GM21360 (cell line): ENCODE measurements at regions not wholly inside any gene's neighbourhood (a gene's known extent, or its start where the extent isn't known, plus 50 kb on each side); places are given as distances from the start of the nearest gene placed in this dataset.

ENCODE experiments used
- ATAC-seq: cut with Tn5 transposase; IDR thresholded peaks from one replicate; pipeline ENCODE4 v1.9.1; 2021; ENCODE audit warnings: mild to moderate bottlenecking, moderate library complexity; ENCODE audit not compliant: unreplicated experiment

DNA sequence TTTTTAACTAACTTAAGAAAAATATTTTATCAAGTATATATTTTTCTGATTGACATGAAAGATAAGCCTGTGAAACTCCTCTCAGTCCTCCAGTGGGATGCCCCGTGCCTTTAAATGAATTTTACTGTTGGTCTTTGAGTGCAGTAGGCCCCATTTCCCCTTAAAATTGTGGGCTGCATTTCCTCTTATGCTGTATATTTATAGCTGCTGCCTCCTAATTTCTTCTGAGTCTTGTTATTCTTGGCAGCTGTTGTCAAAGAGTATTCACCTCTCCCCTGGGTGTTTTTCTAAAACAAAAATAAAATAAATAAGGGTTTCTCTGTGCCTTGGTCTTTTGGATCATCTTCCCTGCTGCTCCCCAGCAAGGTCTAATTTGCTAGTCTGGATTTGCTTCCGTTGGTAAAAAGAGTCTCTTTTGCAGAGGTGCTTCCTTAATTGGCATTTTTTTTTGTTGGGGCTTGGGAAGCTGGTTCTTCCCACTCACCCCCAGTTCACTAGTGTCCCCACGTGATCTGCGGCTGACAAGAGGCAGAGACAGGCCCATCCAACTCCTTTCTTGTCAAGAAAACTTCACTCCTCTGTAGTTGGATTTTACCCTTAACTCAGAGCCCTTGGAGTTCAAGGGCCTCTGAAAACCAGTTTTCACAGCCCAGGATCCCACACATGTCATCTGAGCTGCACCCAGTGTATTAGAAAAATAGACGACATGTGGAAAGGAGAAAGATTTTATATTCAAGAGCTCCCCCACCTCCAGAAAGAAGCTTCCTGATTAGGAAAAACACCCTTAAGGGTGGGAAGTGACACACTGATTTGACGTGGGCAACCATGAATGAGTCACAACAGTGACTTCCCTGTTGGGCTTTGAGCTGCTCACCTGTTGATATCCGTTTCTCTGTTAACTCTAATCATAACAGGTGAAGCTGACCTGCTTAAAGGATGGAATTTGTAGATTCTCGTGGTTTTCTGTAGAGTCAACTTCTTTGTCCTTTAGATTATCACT lies 431.5 kb downstream of the DCDC2C start:
- ATAC-seq, result no peak

DNA sequence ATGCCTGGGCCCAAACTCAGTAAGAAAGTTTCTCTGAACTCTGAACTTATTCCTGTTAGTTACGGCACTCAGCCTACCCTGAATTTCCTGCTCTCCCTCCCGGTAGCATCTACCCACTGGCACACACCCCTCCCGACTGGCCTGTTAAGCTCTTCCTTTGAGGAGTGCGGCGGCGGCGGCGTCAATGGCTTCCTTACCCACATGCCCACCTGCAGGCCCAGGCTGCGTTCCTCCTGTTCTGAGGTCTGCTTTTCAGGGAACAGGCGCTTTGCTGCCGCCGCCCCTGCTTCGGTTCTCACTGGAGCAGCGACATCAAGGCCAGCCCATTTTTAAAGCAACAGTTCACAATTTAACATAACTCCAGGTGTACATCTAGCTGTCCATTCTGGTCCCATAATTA lies 432.4 kb downstream of the DCDC2C start:
- no peak for ATAC-seq

DNA sequence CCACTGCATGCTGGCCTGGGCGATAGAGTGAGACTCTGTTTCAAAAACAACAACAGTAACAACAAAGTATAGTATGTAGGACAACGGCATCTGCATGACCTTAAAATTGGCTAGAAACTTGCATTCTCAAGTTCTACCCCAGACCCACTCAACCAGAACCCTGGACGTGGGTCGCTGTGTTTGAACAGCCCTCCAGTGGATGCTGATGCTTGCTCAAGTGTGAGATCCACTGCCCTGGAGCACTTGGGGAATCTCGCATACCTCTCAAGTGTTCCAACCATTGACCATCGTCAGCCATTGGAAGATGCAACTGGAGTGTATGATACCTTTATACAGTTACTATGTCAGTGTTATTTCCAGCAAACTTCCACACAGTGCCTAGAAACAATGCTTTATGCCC lies 435.9 kb downstream of the DCDC2C start:
- no peak for ATAC-seq

DNA sequence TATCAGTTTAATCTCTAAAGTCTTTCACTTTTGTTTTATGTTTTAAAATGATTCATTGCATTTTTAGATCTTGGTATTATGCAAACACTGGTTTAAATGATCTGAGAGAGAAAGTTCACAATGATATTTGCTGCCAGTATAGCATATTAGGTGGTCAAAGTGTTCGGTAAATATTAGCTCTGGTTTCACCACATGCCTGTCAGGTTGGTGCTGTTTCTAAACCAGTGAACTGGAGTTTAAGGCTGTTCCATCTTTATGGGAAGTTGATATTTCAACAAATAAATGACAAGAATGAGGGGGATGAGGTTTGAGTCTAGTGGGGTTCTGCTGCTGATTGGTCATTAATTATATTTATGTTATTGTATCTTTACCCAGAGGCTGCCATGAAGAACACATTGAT lies 436.4 kb downstream of the DCDC2C start:
- ATAC-seq, result no peak

DNA sequence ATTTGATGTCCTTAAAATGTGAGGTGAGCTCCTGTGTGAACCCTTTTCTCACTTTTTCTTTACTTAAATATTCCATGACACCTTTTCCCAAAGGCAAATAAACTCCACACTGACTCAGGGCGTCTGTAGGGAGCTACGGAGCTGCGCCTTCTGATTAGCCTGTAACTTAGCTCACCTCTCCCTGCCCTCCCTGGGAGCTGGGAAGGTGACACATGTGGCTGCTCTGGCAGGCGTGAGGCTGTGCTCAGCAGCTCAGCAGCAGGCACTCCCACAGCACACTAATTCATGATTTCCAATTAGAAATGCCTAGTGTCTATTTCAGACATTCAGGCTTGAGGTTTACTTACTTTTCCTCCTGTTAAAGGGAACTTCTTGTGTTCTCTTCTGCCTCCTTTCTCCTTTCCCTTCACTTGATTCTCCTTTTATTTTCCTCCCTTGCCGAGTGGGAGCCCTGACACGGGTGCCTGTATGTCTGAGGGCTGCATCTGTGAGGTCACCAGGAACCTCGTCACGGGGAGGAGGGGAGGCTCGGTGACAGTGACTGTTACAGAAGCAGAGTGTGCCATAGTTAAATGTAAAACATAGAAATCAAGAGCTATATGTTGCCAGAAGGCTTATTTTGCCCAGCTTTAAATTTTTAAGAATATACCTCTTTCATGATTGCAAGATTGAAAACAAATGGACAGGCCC lies 437.1 kb downstream of the DCDC2C start:
- no peak for ATAC-seq

DNA sequence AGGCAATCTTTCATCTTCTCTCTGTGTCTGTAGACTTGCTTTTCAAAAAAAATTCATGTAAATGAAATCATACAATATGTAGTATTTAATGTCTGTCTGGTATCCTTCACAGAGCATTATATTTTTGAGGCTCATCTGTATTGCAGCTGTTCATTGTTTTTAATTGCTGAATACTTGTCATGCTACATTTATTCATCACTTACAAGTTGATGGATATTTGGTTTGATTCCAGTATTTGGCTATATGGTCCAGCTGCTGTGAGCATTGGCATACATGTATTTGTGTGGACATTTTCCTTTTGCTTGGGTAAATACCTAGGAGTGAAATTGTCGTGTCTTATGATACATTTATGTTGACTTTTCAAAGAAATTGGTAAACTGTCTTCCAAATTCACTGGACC lies 441.4 kb downstream of the DCDC2C start:
- no peak for ATAC-seq

DNA sequence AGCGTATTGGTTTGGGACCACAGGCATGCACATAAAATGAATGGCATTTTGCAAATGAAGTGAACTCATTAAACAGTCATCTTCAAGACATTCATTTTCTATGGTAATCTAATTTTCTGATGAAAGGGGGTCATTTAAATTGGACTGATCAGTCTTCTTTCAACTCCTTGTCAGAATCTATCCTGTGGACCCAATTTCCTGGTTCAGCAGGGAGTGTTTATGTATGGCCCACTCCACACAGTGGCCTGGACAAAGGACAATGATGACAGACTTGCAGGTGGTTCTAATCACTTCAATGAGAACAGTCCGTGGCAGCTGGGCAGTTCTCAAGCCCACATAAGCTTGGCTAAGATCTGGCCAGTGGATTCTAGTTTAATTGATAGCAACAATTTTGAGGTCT lies 448.1 kb downstream of the DCDC2C start:
- no peak for ATAC-seq

DNA sequence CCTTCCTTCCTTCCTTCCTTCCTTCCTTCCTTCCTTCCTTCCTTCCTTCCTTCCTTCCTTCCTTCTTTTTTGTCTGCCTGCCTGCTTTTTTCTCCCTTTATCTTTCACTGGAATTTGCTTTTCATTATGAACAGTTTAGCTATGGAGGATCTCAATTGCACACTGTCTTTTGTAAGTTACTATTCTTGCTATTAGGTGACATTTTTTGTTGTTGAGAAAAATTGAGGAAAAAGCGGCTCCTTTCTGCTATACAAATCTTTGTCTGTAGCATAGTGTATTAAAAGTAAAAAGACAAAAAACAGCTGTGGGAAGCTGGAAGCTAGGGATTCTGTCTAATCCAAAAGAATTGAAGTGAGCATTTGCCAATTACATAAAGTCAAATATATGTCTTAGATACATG lies 448.7 kb downstream of the DCDC2C start:
- no peak for ATAC-seq

DNA sequence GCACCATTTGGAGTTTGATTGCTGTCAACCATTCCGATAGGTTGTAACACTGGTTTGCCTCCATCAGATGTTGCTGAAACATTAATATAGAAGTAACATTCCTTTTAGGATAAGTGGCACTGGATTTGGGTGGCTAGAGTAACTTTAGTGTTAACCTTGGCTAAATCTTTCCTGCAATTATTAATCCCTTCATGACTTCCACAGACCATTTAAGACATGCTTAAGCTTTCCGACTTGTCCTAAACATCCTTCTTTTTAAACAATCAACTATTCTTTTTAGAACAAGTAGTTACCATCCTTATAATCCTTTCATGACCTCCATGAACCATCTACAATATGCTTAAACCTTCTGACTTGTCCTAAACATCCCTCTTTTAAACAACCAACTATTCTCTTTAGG lies 465.5 kb downstream of the DCDC2C start:
- ATAC-seq, result no peak

DNA sequence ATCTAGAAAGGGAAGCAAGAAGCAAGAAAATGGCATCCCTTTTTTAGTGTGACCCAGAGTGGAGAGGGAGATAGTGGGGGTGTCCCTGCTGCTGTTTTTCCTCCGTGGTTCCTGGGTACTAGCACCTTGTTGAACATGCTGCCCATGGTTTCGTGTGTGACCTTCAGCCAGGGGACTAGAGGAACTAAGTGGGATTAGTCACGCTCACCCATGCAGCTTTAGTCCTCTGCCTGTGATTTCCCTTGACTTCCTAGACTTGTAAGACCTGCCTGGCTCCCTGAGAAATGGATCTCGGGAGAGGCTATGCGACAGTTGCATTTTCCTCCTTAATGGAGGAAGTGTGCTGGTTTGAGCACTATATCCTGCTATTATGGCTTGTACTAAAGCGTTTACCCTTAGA lies 471.4 kb downstream of the DCDC2C start:
- no peak for ATAC-seq

DNA sequence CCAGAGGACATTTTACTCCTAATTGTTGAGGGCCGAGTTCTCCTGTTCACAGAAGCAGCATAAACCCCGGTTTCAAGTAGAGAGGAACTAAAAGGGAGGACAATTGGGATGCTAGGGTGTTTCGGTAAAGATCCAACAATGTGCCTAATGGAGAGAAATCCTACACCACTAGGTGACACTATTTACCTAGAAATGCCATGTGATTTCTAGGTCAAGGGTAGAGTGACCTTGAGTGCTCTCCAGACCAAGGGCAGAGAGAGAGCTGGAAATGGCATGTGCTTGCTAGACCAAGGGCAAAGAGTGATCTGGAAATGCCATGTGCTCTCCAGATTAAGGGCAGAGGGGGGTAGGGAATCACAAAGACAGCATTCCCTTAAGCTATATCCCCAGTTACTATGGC lies 472.0 kb downstream of the DCDC2C start:
- no peak for ATAC-seq

DNA sequence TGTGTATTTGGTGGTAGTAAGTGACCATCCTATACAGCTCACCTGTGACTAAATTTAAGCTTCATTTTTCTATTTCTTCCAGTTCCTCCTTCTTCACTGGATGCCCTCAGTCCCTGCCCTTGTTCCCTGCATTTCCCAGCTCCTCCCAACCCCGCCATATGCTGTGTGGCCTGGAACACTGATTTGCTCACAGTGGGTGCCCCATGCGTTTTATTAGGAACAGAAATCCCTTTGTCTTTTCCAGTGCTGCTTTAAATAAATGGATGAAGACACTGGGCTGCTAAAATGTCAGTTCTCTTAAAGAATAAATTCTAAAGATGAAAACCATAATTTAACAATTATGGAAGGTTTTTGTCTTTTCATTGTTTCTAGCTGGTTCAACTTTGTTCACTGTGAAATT lies 477.3 kb downstream of the DCDC2C start:
- no peak for ATAC-seq

DNA sequence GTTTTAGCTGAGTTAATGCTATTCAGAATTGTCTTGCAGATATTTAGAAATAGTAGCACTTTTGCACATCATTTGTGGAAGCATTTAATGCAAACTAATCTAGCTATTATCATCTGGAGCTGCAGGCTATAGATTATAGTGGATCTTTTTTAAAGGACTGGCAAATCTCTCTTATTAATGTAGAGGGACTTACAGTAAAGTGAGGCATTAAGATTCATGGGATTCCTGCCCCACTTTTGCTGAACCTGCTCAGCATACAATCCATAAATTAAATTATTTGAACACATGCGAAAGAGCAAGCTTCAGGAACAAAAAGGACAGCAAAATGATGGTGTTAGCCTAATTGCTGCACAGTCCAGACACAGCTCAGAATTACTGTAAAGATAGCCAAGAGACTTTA lies 477.7 kb downstream of the DCDC2C start:
- no peak for ATAC-seq

DNA sequence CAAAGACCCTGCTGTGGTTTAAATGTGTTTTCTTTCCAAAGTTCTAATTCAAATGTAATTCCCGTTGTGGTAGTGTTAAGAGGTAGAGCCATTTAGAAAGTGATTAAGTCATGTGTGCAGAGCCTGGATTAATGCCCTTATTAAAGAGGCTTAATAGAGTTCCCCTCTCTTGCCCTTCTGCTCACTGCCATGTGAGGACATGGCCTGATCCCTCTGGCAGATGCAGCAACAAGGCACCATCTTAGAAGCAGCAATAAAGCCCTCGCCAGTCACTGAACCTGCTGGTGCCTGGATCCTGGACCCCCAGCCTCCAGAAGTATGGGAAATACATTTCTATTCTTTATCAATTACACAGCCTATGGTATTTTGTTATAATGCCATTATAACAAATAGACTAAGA lies 485.2 kb downstream of the DCDC2C start:
- no peak for ATAC-seq

DNA sequence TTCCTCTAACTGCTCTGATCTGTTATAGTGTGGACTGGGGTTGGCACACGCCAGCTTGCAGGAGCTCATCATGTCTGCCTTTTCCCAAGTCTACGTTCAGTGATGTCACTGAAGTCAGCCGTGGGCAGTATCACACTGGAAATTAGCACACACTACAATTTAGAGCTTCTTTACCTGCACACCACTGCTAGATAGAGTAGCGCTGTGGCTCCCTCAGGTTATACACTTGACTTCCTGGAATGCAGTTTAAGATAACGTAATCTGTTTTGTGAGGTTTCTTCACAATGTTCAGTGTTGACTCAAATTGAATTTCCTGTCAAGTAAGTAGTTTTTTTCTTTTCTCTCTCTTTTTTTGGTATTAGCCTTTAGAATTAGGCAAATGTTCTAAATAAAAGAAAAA lies 487.2 kb downstream of the DCDC2C start:
- no peak for ATAC-seq

DNA sequence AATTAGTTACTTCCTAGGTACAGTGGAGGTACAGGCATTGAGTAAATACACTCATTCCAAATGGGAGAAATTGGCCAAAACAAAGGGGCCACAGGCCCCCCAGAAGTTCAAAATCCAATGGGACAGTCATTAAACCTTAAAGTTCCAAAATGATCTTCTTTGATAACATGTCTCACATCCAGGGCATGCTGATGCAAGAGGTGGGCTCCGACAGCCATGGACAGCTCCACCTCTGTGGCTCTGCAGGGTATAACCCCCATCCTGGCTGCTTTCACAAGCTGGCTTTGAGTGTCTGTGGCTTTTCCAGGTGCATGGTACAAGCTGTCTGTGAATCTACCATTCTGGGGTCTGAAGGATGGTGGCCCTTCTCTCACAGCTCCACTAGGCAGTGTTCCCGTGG lies 488.7 kb downstream of the DCDC2C start:
- ATAC-seq, result no peak

DNA sequence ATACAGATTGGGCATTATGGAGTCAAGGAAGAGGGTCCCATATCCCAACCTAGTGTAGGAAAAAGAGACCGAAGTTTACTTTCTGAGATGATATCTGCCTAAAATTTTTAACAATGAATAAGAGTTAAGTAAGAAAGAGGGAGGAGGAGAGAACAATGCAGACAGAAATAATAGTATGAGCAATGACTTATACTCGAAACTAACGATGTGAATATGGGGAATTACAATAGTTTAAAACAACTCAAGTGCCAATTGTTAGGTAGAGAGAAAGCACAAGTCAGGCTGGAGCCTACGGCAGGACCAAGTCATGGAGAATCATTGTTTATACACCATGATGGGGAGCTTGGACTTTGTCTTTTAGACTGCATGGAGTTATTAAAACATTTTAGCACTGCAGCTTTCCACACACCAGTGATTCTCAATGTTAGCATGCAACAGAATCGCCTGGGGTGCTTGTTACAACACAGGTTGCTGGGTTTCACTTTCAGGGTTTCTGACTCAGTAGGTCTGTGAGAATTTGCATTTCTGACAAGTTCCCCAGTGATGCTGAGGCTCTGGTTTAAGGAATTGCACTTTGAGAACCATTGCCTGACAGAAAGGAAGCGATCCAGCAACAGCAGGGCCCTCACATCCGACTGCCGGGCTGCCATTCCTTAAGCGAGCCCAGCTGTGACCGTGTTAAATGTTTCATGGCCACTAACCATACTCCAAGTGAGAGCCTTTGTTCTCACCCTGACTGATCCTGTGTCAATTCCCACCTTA lies 511.2 kb downstream of the DCDC2C start:
- no peak for ATAC-seq

DNA sequence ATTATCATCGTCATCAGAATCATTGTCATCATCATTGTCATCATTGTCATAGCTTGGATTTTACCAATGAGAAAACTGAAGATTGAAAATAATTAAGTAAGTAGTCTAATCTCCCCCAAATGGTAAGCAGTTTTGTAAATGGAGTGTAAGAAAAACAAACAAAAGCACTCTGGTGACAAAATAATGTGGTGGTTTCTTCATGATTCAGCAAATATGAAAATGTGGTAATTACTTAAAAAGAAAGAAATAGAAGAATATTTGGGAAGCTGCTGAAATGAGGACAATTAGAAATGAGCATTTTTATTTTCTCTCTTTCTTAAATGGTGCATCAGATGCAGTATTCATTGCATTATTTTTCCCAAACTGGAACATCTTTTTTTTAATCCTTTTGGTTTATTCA lies 514.4 kb downstream of the DCDC2C start:
- ATAC-seq, result no peak

DNA sequence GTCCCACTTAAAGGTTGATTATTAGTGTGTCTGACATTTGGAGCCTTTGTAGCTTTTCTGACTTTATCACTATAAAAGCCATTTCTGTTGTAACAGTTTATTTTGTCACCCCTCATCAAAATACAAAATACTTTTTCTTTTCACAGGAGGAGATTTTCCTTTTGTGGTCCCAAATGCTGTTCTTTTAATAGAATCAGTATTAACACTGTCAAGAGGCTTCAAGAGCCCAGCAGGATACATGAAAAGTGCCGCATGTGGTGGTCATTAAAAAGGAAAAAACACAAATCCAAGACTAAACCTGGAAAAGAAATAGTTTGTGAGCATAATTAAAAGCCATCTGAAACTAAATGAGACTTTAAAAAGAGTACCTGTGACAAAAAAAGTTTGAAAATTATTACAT lies 515.7 kb downstream of the DCDC2C start:
- no peak for ATAC-seq

DNA sequence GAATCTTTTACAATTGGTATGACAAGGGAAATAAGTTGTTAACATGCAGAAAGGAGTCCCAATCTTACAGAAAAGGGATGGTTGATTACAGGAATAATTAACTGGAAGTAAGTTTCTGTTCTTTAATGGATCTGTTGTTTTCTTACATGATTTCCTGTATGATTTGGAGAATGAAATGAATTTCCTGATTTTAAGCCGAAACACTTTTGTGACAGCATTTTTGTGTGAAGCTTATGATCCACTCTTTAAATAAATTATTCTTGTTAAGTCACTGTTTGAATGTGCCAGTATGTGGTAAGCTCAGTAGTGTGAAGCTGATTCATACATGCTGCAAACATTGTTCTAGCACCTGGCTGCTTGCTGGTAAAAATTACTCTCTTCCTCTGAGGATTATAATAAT lies 516.2 kb downstream of the DCDC2C start:
- ATAC-seq, result no peak

DNA sequence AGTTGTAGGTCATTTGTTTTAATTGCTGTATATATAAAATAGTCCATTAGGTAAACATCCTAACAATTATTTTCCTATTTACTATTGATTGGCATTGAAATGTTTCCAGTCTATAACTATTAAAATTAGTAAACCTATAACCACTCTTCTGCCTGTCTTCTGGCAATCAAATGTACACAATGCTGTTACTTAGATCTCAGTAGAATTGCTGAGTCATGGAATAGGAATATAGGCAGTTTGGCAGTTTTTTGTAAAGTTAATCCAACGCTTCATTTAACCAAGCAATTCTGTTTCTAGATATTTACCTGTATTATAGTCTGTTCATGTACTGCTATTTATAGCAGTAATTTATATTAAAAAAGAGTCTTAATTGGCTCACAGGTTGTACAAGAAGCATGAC lies 518.1 kb downstream of the DCDC2C start:
- no peak for ATAC-seq

DNA sequence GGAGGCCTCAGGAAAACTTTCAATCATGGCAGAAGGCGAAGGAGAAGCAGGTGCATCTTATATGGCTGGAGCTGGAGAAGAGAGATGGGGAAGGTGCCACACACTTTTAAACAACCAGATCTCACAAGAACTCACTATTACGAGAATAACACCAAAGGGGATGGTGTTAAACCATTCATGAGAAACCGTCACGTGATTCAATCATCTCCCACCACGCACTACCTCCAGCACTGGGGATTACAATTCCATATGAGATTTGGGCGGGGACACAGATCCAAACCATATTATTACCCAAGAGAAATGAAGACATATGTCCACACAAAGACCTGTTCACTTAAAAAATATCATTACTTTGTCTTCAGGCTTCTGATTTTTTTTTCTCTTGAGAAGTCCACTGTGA lies 518.5 kb downstream of the DCDC2C start:
- ATAC-seq, result no peak
